ENCODE measurements at regions not wholly inside any gene's neighbourhood (a gene's known extent, or its start where the extent isn't known, plus 50 kb on each side); places are given as distances from the start of the nearest gene placed in this dataset.

GRCh38 chr12:23008623-23009022 is 383.7 kb downstream of the ETNK1 start:
- Histone ChIP-seq H3K4me3 (ENCODE audit: low read depth, low read length, poor library complexity, severe bottlenecking) (no peak overlapping the region), H3K9me2 (ENCODE audit: insufficient read depth, low read length) (no peaks in the 10 kb centered on the region), H3K27ac (ENCODE audit: low read depth, low read length, poor library complexity, severe bottlenecking) (no peak overlapping the region), H3K9me3 (ENCODE audit: low read length) (no peaks in the 10 kb centered on the region), H4K20me1 (ENCODE audit: insufficient read depth, low read length) (no peaks in the 10 kb centered on the region), H3K4me2 (ENCODE audit: low read length) (no peak overlapping the region), H3K79me2 (ENCODE audit: insufficient read depth, low read depth, low read length) (no peaks in the 10 kb centered on the region), H3K36me3 (ENCODE audit: insufficient read depth, low read length) (no peaks in the 10 kb centered on the region), H3K4me1 (ENCODE audit: insufficient read depth, low read length, poor library complexity, severe bottlenecking) (no peaks in the 10 kb centered on the region), H2AFZ (ENCODE audit: low read length) (no peak overlapping the region)
- DNase-seq (ENCODE audit: low spot score) = no peak
- ChIA-PET POLR2A (no interaction called here), CTCF (ENCODE audit: unreplicated experiment) (no interaction called here)
- BruUV-seq (replicated peaks) = no TSS peak
- no peak for TF ChIP-seq EZH2phosphoT487 (IDR thresholded peaks at IDR 0.05; ENCODE audit: borderline replicate concordance, low read depth, low read length)
- TF ChIP-seq CTCF (conservative IDR thresholded peaks at IDR 0.05; ENCODE audit: low read length) = no peak
- intact Hi-C loops (cut with micrococcal nuclease; ENCODE audit: unreplicated experiment) = no loop called here

GRCh38 chr12:23014749-23015148 is 389.8 kb downstream of the ETNK1 start:
- Histone ChIP-seq H3K4me3 (ENCODE audit: low read depth, low read length, poor library complexity, severe bottlenecking) (no peak overlapping the region), H3K4me1 (ENCODE audit: insufficient read depth, low read length, poor library complexity, severe bottlenecking) (no peaks in the 10 kb centered on the region), H3K9me3 (ENCODE audit: low read length) (no peaks in the 10 kb centered on the region), H3K79me2 (ENCODE audit: insufficient read depth, low read depth, low read length) (no peaks in the 10 kb centered on the region), H4K20me1 (ENCODE audit: insufficient read depth, low read length) (no peaks in the 10 kb centered on the region), H3K9me2 (ENCODE audit: insufficient read depth, low read length) (no peaks in the 10 kb centered on the region), H3K4me2 (ENCODE audit: low read length) (no peak overlapping the region), H2AFZ (ENCODE audit: low read length) (no peak overlapping the region), H3K27ac (ENCODE audit: low read depth, low read length, poor library complexity, severe bottlenecking) (no peak overlapping the region), H3K36me3 (ENCODE audit: insufficient read depth, low read length) (no peaks in the 10 kb centered on the region)
- ChIA-PET CTCF (ENCODE audit: unreplicated experiment) (no interaction called here), POLR2A (no interaction called here)
- no peak for DNase-seq (ENCODE audit: low spot score)
- intact Hi-C loops (cut with micrococcal nuclease; ENCODE audit: unreplicated experiment) = no loop called here
- TF ChIP-seq CTCF (conservative IDR thresholded peaks at IDR 0.05; ENCODE audit: low read length) = no peak
- no peak for TF ChIP-seq EZH2phosphoT487 (IDR thresholded peaks at IDR 0.05; ENCODE audit: borderline replicate concordance, low read depth, low read length)
- no TSS peak for BruUV-seq (replicated peaks)

GRCh38 chr12:23025372-23026016 is 400.5 kb downstream of the ETNK1 start:
- H3K4me2 ChIP-seq (ENCODE audit: low read length) = peak overlapping the region; percentile 61

More at GRCh38 chr12:23025372-23026016, 400.5 kb downstream of the ETNK1 start:
- intact Hi-C loops (cut with micrococcal nuclease; ENCODE audit: unreplicated experiment) = no loop called here
- peak; percentile 45 for DNase-seq (ENCODE audit: low spot score)
- ChIA-PET CTCF (ENCODE audit: unreplicated experiment) (no interaction called here), POLR2A (interaction anchor here (1.1 kb wide), 1 partner anchor 15 kb away, joined by 5 read pairs; no protein-coding TSS in a partner anchor)
- H4K20me1 ChIP-seq (ENCODE audit: insufficient read depth, low read length) = no peaks in the 10 kb centered on the region
- BruUV-seq (replicated peaks) = no TSS peak
- no peaks in the 10 kb centered on the region for H3K36me3 ChIP-seq (ENCODE audit: insufficient read depth, low read length)
- H3K27ac ChIP-seq (ENCODE audit: low read depth, low read length, poor library complexity, severe bottlenecking) = peak overlapping the region; percentile 23
- H2AFZ ChIP-seq (ENCODE audit: low read length) = peak overlapping the region; percentile 29; the same call in 1 of the 2 replicates
- peaks cover 13% of the 10 kb centered on the region for H3K4me1 ChIP-seq (ENCODE audit: insufficient read depth, low read length, poor library complexity, severe bottlenecking)
- no peaks in the 10 kb centered on the region for H3K79me2 ChIP-seq (ENCODE audit: insufficient read depth, low read depth, low read length)
- no peak for TF ChIP-seq CTCF (conservative IDR thresholded peaks at IDR 0.05; ENCODE audit: low read length)
- no peak for TF ChIP-seq EZH2phosphoT487 (IDR thresholded peaks at IDR 0.05; ENCODE audit: borderline replicate concordance, low read depth, low read length)
- no peaks in the 10 kb centered on the region for H3K9me3 ChIP-seq (ENCODE audit: low read length)
- no peaks in the 10 kb centered on the region for H3K9me2 ChIP-seq (ENCODE audit: insufficient read depth, low read length)
- H3K4me3 ChIP-seq (ENCODE audit: low read depth, low read length, poor library complexity, severe bottlenecking) = peak overlapping the region; percentile 15
